ENCODE measurements at regions not wholly inside any gene's neighbourhood (a gene's known extent, or its start where the extent isn't known, plus 50 kb on each side); places are given as distances from the start of the nearest gene placed in this dataset.

- TF ChIP-seq POLR2AphosphoS5 (IDR thresholded peaks at IDR 0.05; ENCODE audit: low read depth, low read length) (no peak), SIN3A (IDR thresholded peaks at IDR 0.05; ENCODE audit: borderline replicate concordance, insufficient read depth, low read length) (no peak)
These were observed 67.8 kb upstream of the TMCC3 start for GRCh38 chr12:94718114-94718513.

All from PFSK-1 (cell line).